ENCODE measurements at regions not wholly inside any gene's neighbourhood (a gene's known extent, or its start where the extent isn't known, plus 50 kb on each side); places are given as distances from the start of the nearest gene placed in this dataset.

DNA sequence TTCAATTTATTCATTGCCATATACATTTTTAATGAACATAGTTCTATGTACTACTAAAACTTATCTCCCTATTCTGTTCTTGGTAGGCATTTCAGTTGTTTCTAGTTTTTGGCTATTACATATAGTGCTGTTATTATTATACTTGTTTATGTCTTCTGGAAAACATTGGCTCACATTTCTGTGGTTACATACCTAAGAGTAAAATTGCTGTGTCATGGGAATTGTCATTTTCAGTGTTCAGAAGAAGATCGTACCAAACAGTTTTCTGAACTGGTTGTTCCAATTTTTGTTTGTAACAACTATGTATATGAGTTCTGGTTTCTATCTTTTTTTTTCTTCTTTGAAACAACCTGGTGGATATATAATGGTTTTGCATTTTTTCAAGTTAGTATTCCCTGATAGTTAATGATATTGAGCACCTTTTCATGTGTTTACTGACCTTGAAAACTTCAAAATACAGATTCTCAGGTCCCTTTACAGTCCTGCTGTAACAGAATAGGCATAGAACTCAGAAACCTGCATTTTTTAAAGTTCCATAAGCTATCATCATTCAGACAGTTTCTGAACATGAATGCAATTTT lies 230.7 kb downstream of the JRKL start:
- DNase-seq: no peak

DNA sequence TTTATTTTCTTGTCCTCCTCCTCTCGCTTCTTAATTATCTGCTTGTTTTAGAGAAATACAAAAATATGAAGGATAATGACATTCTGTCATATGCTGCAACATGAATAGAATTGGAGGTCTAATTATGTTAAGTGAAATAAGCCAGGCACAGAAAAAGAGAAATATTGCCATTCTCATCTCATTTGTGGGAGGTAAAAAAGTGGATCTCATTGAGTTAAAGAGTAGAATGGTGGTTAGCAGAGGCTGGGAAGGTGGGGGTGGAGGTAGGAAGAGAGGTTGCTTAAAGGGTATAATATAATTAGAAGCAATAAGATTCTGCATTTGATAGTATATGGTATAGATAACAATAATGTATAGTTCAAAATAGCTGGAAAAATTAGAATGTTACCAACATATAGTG lies 231.3 kb downstream of the JRKL start:
- DNase-seq: no peak

DNA sequence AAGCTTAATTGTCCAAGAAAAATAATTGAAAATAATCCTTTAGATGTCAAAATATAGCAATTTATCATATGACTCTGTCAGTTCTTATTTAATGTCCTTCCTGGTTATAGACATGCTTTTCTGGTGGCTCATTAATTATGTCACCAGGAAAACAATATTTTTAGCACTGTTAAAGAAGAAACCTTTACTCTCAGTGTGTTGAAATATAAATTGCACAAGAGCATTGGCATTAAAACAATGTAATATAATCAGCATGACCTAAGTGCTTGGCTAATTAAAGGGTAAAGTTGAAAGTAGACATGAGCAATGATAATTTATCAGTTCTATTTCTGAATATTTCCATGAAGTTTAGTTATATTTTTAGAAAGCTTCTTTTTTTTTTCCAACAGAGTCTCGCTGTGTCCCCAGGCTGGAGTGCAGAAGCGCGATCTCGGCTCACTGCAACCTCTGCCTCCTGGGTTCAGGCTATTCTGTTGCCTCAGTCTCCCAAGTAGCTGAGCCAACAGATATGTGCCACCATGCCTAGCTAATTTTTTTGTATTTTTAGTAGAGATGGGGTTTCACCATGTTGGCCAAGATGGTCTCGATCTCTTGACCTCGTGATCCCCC lies 232.3 kb downstream of the JRKL start:
- DNase-seq: no peak

DNA sequence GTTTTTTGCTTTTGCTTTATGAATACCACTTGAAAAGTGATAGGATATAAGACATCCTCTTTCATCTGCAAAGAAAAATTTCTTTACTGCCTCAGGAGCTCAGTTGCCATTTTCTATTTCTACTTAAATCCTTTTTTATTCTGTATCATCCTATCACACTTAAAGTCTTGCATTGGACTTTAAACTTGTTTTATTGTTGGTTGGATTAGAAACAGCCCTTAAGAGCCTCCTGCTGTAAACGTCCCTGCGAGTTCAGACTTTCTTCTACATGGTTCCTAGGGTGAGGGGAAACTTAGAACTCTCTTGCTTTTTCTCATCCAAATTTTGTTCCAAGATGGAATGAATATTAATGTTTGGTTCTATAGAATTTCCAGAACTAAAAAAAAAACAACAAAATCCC lies 234.3 kb downstream of the JRKL start:
- no peak for DNase-seq

DNA sequence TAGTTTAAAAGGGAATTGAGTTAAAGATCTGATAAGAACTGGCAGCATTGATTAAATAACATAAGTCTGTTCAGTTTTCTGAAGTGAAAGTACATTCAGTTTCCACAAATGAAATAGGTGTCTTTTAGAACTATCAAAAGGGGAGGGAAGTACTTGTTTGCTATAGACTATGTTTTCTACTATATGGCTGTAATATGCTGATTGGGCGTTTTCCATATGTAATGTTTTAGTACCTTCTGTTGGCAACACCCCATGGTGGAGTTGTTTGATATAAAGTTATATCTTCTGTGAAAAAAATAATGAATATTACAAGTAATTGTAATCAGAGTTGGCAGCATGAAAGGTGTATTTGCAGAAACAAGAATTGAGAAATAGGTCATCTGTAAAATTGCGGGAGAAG lies 237.6 kb downstream of the JRKL start:
- no peak for DNase-seq

DNA sequence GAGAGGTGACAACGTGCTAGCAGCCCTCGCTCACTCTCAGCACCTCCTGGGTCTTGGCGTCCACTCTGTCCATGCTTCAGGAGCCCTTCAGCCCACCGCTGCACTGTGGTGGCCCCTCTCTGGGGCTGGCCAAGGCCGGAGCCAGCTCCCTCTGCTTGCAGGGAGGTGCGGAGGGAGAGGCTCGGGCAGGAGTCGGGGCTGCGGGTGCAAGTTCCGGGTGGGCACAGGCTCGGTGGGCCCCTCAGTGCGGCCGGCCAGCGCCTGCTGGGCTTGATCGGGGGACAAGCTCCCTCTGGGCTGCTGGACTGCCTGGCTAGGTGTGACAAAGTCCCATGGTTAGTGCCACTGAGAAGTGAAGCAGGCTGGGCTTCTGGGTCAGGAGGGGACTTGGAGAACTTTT lies 245.8 kb downstream of the JRKL start:
- no peak for DNase-seq

DNA sequence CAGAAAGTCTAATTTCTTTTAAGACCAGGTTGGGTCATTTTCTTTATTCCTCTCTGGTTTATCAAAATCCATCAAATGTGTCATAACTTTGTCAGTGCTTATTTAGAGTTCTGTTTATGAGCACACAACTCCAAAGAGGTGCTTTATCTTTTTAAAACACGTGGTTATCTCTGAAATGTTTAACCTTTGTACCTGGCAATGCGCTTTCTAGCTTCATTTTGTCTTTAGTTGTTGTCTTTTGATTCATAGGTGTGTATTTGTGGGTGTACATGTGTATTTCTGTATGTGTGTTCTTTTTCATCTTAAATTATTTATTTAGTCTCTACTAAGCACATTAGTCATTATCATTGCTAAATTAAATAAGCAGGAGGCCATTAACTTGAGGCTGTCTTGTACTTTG lies 251.4 kb downstream of the JRKL start:
- no peak for DNase-seq

DNA sequence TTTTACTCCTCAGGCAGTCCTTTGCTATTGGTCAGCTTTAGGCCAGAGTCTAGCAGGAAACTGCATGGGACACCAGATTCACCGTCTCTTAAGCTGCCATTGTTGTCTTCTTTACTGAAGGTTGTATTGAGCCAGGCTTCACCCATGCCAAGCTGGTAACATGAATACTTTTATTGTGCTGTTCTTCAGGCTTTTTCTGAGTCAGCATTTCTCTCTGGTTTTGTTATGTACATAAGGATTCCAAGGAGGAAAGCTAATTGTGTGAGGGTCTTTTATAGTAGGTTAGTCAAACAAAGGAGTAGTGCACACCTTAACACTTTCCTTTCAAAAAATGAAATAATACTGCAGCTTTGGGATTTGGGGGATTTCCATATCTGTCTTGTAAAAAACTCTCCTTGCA lies 252.8 kb downstream of the JRKL start:
- DNase-seq: no peak

DNA sequence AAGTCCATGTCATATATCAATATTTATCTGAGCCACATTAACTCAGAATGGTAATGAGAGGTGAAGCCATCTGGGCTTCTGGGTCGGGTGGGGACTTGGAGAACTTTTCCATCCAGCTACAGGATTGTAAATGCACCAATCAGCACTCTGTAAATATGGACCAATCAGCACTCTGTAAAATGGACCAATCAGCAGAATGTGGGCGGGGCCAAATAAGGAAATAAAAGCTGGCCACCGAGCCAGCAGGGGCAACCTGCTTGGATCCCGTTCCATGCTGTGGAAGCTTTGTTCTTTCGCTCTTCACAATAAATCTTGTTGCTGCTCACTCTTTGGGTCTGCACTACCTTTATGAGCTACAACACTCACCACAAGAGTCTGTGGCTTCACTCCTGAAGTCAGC lies 253.4 kb downstream of the JRKL start:
- DNase-seq: no peak

DNA sequence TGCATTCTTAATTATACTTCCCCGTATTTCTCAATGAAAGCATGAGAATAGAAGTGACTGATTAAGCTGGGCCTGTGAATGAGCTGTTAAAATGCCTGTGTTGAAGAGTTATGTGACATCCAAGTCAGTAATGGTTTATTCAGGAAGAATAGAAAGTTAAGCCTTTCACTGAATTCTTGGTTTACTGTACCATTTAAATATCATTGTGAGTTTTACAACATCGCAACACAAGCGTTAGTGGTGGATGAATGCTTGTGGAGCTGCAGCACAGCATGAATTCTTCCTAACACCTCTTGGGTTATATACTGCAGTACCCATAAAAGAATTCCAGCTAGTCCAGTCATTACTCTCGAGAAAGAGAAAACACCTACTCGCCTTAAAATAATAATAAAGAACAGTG lies 257.8 kb downstream of the JRKL start:
- no peak for DNase-seq

DNA sequence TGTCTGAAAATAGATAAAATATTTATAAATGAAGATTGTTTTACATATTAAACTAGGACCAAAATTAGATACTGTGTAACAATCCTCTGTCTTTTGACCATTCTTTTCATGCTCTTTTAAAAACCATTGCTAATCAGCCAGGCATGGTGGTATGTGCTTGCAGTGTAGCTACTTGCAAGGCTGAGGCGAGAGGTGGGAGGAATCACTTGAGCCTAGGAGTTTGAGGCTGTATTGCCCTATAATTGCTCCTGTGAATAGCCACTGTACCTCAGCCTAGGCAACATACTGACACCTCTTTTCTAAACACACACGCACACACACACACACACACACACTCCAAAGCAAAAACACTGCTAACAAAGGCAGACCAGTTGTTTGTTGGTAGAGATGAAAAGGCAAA lies 259.2 kb downstream of the JRKL start:
- no peak for DNase-seq

DNA sequence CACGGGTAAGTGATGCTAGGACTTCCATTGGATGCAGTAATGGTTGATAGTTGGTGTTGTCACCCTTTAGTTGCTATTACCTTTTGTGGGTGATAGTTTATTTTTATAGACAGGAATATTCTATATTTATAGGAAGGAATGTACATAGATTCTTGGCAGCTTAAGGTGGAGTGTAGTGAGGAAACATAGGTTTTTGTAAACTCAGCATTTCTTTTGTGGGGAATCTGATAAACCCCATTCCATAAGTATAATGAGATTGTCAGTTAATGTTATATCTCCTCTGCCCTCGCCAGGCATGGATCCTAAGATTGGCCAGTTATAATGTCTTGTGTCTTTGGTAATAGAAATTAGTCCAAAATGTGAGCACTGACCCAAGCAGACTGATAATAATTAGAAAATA lies 262.7 kb downstream of the JRKL start:
- DNase-seq: no peak

DNA sequence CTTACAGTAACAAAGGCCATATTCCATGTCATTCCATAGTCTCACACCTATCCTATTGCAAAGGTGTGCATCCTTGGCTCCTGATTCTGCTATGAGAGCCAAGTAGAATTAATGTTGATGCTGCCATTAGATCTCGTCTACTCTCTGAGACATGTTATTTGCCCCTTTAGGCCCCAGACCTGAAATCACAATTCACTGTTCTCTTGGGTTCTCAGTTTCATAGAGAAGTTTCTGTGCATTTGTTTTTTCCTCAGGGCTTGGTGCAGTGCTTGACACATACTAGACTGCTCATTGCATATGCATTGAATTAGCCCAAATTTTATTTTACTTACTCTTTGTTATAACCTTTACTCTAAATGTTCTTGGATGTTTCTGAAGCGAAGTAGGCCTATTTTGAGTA lies 265.7 kb downstream of the JRKL start:
- no peak for DNase-seq

DNA sequence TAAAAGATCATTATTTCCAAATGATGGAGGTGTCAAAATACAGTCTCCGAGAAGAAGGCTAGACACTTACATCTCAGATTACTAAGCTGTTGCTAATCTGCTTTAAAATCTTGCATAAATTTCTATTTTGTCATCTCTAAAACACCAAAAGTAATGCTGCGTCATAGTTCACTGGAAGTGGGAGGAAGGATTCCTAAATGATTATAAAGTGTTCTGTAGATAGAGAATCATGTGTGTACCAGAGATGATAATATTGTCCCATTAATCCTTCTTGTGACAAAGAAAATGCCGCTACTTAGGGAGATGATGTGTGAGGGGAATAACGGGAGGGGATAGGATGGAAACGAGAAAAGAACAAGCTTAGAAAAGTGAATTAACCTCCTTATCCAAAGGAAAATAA lies 268.6 kb downstream of the JRKL start:
- no peak for DNase-seq

DNA sequence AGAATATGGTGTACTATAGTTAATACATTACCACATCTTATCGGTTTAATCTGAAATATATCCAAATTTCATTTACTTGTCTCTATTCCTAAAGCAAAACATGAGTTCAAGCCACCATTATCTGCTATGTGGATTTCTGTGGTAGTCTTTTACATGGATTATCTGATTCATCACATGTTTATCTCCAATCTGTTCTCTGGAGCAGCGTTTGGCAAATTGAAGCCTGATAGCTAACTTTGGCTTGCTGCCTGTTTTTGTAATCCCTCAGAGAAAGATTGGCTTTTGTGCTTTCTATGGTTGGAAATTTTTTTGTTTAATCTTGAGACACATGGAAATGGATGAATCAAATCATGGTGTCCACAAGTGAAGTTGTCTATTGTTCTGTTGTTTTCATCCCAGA lies 274.3 kb downstream of the JRKL start:
- DNase-seq: no peak

DNA sequence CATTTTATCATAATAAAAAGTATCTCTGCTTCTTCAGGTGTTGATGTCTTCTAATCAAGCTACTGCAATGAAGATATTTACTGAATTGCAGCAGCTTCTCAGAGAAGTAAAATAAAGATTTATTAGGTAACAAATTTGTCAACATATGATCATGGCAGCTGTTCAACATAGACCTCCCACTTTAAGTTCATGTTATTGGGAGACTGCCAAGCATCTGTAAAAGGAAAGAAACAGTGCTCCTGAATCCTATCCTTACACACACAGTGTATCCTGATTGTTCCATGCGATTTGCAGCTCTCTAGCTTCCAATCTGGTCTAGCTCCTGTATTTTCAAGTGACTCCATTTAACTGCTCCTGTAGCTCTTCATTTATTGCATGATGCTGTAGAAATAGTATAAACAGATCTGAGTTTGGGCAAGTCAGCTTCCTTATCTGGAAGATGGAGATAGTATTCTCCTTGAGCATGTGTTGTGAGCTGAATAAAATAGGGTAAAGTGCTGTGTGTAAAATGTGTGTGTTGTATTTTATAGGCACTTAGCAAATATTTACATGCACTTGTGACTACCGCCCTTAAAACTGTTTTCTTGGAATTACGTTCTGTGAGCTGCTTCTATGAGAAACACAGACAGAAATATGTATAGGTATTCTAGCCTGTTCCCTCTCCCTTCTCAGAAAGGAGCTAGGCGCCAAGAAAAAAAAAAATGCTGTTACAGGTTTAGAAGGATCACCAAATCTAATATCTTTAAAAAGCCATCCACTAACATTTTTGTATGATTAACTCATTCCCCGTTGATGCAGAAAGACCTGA lies 290.6 kb downstream of the JRKL start:
- DNase-seq: no peak

DNA sequence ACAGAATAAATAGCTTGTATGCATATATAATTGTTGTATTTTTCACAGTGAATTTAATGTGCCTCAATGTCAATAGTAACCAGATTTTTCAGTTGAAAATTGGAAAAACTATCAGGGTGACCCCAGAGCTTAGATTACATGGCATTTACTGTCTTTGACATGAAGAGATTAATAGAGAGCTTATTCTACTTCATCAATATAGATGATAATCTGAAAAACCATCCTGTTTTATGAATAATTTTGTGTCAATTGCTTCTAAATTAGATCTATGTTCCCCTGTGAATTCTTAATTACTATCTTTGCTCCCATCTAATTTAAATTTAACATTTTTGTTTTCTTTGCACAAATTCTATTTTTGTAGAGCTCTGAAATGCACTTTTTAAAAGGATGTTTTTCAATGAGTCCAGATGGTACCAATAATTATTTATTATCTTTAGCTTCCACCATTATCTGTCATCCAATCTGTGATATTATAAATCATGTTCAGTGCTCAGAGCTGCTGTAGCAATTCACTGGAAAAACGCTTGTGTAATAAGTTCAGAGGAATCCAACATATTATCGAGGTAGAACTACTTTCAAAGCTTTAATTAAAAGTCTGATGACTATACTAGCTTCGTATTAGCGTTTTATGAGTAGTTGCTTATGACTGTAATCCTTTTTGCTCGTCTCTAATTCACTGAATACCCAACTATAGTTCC lies 291.4 kb downstream of the JRKL start:
- no peak for DNase-seq

DNA sequence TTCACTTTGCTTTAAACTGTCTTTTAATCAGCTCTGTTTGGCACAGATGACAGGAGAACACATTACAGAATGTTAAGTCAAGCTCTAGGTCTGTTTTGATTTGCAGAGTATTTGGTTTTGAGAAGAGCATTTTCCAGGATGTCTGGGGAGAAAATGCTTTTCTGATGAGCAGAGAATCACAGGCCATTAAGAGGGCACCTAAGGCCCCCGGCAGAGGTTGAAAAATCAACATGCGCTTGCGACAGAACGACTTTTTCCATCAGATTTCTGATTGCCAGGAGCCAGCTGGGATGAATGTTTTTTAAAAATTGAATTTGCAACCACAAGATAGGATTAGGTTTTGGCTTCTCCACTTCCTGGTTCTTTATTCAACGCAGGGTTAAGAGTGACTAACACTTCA lies 304.5 kb downstream of the JRKL start:
- DNase-seq: no peak

DNA sequence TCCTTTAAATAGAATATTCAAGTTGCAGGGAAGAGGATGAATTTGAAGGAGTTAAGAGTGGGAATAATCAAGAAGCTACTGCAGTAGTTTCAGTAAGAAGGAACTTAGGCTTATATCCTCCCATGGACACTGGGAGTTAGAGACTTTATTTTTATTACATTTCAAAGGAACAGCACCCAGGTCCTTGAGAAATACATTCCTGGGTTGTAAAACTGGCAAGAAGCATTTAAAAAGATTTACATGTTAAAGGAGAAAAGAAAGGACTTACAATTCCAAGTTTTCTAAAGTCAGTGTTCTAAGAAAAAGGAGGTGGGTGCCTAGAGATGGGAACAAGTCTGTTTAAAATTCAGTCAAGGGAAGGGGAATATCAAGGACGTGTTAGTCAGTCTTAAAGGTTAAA lies 306.9 kb downstream of the JRKL start:
- DNase-seq: no peak

DNA sequence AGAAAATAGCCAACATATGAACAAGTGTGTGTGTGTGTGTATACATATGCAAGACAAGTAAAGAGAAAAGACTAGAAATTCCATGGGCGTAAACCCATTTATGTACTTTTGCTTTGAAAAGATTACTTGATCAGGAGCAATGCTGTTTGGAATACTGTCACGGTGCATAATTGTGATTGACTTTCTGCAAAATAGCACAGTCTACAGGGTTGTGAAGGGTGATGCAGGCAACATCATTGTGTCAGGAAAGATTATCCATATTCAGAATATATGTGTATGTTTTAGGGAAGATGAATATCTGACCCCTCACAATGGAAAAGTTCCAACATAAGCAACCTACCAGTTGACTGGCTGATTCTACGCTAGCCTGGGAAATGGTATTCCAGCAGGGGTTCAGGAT lies 307.7 kb downstream of the JRKL start:
- DNase-seq: no peak

DNA sequence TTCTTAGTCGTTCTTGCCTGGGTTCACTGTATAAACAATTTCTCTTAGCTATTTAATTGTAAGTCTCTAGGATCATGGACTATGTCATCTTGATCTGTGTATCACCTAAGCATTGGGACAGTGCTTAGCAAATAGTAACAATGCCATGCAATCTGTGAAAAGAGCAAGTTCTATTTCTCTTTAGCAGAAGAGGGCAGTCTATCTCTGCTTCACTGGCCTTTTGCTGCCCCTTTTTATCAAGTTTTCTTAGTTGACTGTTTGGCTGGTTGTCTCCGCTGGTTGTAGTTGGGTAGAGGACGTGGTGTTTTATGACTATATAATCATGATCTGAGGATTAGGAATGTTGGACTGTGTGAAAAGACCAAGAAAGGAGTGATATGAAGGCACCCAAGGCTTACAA lies 315.0 kb downstream of the JRKL start:
- no peak for DNase-seq

DNA sequence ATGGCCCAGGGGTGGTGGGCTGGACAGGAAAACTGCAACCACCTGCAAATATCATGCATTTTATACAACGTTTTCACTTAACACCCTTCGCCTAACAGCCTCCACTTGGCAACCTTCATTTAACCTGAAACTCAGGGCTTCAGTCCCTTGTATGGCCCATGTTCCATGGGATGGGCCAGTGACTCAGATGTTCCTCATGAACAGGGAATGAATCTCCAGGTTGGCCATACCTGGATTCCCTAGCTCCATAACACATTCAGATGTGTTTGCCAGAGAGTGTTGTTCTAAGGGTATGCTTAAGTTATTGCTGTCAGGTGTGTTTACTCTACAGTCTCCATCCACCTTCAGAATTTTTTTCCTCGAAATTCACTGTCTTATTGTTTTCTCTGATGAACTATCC lies 316.9 kb downstream of the JRKL start:
- no peak for DNase-seq

DNA sequence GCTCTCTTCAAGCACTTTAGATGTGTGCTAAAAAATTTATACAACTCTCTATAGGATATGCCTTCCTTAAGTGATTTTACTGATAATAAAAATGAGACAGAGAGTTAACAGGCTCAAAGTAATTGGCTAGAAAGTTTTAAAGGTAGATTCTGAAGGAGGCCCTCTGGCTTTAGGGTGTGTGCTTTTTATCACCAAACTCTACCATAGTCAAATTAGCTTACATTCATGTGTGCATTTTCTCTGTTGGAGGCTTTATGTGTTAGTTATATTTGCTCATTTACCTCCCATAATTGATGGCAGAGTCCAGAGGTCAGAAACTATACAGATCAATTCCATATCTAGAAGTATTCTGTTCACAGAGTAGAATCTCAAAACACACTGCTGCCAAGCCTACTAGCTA lies 317.5 kb downstream of the JRKL start:
- no peak for DNase-seq

DNA sequence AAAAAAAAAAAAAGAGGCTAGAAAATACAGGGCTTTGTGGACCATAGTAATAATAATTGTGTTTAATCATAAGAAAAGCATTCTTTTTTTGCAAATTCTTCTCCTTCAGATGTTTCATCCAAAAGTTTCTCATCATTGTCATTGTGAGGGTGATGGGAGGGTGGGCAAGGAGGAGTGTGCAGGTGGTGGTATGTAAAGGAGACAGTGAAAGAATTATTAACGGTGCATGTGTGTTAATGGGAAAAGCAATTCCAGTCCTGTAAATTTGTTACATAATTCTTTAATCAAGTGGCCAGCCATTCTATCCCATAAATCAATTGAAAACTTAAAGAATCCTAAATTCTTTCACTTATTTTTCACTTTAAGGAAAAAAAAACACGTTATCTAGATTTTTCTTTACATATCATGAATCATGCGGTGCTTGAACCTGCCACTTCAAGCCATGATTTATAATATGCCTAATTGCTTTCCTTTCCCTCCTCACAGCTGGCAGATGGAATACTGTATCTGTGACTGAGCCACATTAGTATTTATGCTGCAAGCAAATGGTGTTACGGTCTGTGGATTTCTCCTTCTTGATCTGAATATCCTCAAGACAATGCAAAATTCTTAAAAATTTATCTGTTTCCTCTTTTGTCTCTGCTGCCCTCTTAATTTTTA lies 318.5 kb downstream of the JRKL start:
- DNase-seq: no peak
